GM18520 (cell line): ENCODE measurements at regions not wholly inside any gene's neighbourhood (a gene's known extent, or its start where the extent isn't known, plus 50 kb on each side); places are given as distances from the start of the nearest gene placed in this dataset.

Experiments
- ATAC-seq: cut with Tn5 transposase; IDR thresholded peaks from one replicate; pipeline ENCODE4 v1.9.1; 2021; ENCODE audit not compliant: unreplicated experiment

GRCh38 chr9:90012949-90013348 lies 408.1 kb downstream of the GADD45G start:
- ATAC-seq = no peak

GRCh38 chr9:90013778-90014177 lies 409.0 kb downstream of the GADD45G start:
- no peak for ATAC-seq

GRCh38 chr9:90014421-90014820 lies 409.6 kb downstream of the GADD45G start:
- ATAC-seq = no peak

DNA sequence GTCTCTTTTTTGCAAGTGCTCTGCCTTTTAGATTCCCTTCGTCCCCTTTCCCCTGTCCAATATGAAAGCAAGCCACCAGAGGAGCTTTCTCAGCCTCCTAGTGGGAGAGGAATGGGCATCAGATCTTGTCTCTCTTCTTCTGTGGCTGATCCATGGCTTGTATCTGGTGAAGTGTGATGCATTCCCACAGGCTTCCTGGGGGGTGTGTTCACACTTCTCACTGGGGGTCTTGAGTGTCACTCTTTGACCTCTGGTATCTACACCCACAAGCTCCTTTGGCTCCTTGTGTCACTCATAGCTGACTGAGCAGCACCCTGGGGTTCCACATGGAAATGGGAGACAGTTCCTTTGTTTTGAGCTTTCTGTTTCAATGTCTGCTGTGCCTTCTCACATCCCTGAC lies 411.5 kb downstream of the GADD45G start:
- no peak for ATAC-seq

DNA sequence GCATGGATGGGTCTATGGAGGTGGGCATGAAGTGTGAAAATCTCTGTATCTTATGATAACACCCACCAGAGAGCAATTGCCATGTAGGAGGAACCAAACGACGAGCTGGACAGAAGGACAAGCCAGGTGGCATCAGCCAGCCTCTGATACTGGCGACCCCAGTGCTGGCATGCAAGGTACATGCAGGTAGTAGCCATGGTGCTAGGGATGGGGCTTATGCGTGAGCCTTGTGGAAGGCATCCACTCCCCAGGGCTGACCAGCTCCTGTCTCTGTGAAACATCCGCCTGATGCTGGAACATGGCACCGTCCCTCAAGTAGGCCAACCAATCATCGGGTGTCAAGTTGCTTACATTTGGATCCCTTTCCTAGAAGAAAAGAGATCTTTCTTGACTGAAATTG lies 412.9 kb downstream of the GADD45G start:
- ATAC-seq = no peak

- ATAC-seq = no peak
Observed at GRCh38 chr9:90018688-90019087, 413.9 kb downstream of the GADD45G start.

GRCh38 chr9:90019626-90020025 lies 414.8 kb downstream of the GADD45G start:
- ATAC-seq = no peak

- ATAC-seq = no peak
Observed at GRCh38 chr9:90020276-90020871, 415.6 kb downstream of the GADD45G start.

- no peak for ATAC-seq
Observed at GRCh38 chr9:90021216-90021906, 416.5 kb downstream of the GADD45G start.

DNA sequence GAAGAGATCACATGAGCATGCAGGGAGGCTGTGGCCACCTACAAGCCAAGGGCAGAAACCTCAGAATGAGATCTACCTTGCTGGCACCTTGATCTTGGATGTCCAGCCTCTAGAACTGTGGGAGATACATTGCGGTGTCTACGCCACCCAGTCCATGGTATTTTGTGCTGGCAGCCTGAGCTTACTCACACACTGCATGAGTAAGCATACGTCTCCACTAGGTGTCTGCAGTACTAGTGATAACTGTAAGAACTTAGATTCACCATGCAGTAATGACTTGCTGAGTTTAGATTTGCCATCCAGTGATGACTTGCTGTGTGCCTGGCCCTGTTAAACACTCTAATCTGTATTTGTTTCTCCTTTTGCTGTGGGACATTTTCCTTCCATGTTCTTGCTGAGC lies 417.7 kb downstream of the GADD45G start:
- ATAC-seq = no peak

DNA sequence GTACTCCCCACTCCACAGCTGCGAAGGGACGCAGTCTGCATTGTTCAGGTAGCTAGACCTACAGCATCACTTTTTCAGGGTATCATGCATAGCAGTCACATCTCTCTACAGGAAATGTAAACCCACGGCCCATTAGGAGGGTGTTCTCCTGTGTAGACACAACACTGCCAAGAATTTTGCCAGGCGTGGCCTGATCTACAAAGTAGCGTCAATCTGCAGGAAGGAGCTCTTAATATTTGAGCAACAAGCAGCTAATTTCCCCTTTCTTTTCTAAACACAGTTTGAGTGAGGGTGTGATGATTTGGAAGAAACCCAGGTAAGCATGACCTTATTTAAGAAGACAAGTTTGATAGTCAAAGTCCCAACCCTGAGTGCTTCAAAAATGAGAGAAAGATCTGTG lies 419.0 kb downstream of the GADD45G start:
- ATAC-seq = no peak

DNA sequence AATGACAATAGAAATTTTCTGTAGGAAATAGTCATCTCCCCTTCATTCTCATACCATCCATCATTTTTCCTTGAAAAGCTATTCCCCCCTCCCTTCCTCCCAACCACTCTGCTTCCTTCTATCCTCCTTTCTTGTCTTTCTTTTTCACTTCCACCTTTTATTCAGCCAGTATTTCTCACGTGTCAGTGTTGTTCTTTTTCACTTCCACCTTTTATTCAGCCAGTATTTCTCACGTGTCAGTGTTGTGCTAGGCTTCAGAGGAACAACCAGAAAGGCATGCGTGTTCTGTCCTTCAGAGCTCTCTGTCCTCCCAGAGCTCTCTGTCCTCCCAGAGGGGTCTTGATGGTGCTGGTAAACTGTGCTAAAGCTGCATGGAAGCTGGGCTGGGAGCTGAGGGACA lies 419.6 kb downstream of the GADD45G start:
- no peak for ATAC-seq

- no peak for ATAC-seq
Observed at GRCh38 chr9:90024823-90025222, 420.0 kb downstream of the GADD45G start.

DNA sequence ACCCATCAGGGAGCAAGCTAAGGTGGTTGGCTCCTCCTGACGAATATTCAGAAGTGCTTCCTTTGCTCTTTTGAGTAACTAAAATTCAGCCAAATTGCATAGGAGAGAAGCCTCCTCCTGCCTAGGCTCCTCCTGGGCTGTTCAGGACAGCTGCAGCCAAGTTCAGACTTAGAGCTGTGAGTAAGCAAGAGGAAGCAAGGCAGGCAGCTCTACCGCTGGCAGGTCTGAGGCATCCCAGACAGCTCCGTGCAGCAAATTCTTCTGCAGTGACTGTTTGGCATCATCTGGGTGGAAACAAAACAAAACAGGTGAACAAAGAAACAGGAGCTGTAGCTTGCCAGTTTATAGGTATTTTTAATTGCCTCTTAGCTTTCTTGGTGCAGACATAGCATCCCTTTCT lies 421.0 kb downstream of the GADD45G start:
- no peak for ATAC-seq

GRCh38 chr9:90027296-90027790 lies 422.5 kb downstream of the GADD45G start:
- no peak for ATAC-seq

DNA sequence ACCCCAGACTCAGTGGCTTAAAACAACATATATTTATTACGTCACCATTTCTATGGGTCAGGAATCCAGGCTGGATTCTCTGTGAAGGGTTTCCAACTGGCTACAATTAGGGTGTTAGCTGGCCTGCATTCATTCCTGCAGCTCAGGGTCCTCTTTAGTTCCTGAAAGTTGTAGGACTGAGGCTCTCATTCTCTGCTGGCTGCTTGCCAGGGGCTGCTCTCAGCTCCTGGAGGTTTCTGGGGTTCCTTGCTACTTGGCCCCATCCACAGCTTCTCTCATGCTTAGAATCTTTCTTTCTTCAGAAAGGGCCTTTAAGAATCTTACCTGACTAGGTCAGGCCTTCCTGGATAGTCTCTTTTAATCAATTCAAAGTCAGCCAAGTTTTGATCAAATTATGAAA lies 424.6 kb downstream of the GADD45G start:
- ATAC-seq = no peak

GRCh38 chr9:90029996-90030395 lies 425.2 kb downstream of the GADD45G start:
- no peak for ATAC-seq

DNA sequence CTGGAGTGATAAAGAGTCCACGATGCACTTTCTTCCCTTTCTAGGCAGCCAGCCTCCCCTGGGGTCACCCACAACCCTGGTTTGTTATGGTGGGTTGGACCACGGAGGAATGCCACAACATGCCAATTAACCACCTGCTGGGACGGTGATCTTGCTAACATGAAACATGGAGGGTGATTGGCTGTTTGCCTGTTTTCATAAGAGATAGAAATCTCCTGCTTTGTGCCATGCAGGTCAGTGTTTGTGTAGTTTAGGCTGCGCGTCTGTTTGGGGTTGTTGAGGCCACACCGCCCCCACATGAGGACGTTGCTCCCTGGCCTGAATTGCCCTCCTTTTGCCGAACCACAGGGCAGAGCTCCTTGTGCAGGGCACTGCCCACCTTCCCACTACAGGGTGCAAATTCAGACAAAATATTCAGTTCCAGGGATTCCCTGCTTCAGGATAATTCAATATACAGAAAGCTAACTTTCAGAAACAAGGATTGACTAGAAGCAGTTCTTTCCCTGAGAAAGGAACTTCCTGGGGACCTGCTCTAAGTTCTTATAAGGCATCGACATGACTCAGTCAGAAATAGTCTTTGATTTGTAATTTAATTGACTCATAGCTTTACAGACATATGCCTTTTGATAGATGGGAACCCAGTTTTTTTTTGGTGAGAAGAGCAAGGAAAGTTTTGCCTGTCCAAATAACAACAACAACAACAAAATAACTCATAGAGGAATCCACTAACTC lies 427.6 kb downstream of the GADD45G start:
- ATAC-seq = no peak

- ATAC-seq = no peak
Observed at GRCh38 chr9:90033028-90033650, 428.3 kb downstream of the GADD45G start.

DNA sequence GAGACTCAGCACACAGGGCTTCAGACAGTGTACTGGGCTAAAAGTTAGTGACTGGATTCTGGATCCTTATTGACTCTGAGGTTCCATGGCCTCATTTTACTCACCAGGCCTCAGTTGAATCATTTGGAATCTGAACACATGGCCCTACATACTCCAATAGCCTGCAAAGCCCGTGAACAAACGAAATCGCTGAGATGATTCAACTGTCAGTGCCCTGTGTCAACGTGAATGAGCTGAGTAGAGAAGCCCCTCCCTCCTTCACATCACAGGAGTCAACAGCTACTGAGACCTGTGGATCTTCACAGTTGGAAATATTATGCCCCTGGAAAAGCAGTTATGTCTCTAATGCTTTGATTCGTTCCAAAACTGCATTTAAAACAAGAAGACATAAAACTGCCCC lies 429.3 kb downstream of the GADD45G start:
- ATAC-seq = no peak

- no peak for ATAC-seq
Observed at GRCh38 chr9:90035471-90035870, 430.7 kb downstream of the GADD45G start.
